ENCODE measurements at regions not wholly inside any gene's neighbourhood (a gene's known extent, or its start where the extent isn't known, plus 50 kb on each side); places are given as distances from the start of the nearest gene placed in this dataset.
A peak's percentile ranks its signal among the peaks of the same experiment; 100 is the strongest.

DNA sequence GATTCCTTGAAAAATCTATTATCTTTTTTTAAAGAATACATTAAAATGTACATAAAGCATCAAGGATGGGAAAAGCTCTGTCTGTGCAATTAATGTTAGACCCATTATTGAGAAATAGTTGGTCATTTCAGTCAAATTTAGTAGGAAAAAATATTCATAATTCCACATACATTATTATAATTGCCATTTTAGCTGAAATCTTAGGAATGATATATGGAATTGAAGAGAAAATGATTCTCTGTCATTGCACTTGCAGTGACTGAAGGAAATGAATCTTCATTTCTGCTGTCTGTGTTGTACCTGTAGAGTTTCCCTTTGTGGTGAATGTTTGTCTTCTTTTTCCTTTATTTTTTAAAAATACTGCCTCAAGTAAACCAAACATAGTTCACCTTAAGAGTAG is 473.9 kb downstream of the C3orf38 start:
- Histone ChIP-seq H3K9ac (ENCODE audit: low read length) (peak overlapping the region; percentile 21), H3K36me3 (ENCODE audit: insufficient read depth, low read length) (no peaks in the 10 kb centered on the region), H2AFZ (ENCODE audit: low read depth, low read length) (no peak overlapping the region), H3K9me3 (ENCODE audit: low read length) (no peaks in the 10 kb centered on the region), H3K27me3 (ENCODE audit: insufficient read depth, low read depth, low read length) (no peaks in the 10 kb centered on the region), H3K4me3 (ENCODE audit: low read length) (no peak overlapping the region), H3F3A (ENCODE audit: insufficient read depth, low read length, poor library complexity, severe bottlenecking) (peaks cover under 1% of the 10 kb centered on the region), H3K27ac (ENCODE audit: low read length) (peak overlapping the region; percentile 70), H3K4me2 (ENCODE audit: low read length) (peak overlapping the region; percentile 31), H4K20me1 (ENCODE audit: insufficient read depth) (no peaks in the 10 kb centered on the region), H3K9me2 (ENCODE audit: insufficient read depth, low read length) (no peaks in the 10 kb centered on the region), H3K79me2 (replicated peaks; ENCODE audit: insufficient read depth, low read length) (no peaks in the 10 kb centered on the region)
- TF ChIP-seq EP300 (conservative IDR thresholded peaks at IDR 0.05; ENCODE audit: poor library complexity, severe bottlenecking) (peak; percentile 46), RAD21 (conservative IDR thresholded peaks at IDR 0.05) (no peak), REST (IDR thresholded peaks at IDR 0.05; ENCODE audit: borderline replicate concordance) (peak; percentile 91)

- Histone ChIP-seq H3K9me2 (ENCODE audit: insufficient read depth, low read length) (no peaks in the 10 kb centered on the region), H3F3A (ENCODE audit: insufficient read depth, low read length, poor library complexity, severe bottlenecking) (no peaks in the 10 kb centered on the region), H2AFZ (ENCODE audit: low read depth, low read length) (no peak overlapping the region), H3K36me3 (ENCODE audit: insufficient read depth, low read length) (no peaks in the 10 kb centered on the region), H3K79me2 (replicated peaks; ENCODE audit: insufficient read depth, low read length) (no peaks in the 10 kb centered on the region), H3K9ac (ENCODE audit: low read length) (no peak overlapping the region), H3K4me2 (ENCODE audit: low read length) (no peak overlapping the region), H3K27me3 (ENCODE audit: insufficient read depth, low read depth, low read length) (no peaks in the 10 kb centered on the region), H4K20me1 (ENCODE audit: insufficient read depth) (no peaks in the 10 kb centered on the region), H3K9me3 (ENCODE audit: low read length) (no peaks in the 10 kb centered on the region), H3K4me3 (ENCODE audit: low read length) (no peak overlapping the region), H3K27ac (ENCODE audit: low read length) (peak overlapping the region; percentile 59)
- TF ChIP-seq EP300 (conservative IDR thresholded peaks at IDR 0.05; ENCODE audit: poor library complexity, severe bottlenecking) (peak; percentile 82), POLR2AphosphoS5 (IDR thresholded peaks at IDR 0.05) (peak; percentile 68), TAF1 (IDR thresholded peaks at IDR 0.05; ENCODE audit: low read depth) (no peak)
These were observed 476.8 kb downstream of the C3orf38 start for GRCh38 chr3:88626456-88627120.

DNA sequence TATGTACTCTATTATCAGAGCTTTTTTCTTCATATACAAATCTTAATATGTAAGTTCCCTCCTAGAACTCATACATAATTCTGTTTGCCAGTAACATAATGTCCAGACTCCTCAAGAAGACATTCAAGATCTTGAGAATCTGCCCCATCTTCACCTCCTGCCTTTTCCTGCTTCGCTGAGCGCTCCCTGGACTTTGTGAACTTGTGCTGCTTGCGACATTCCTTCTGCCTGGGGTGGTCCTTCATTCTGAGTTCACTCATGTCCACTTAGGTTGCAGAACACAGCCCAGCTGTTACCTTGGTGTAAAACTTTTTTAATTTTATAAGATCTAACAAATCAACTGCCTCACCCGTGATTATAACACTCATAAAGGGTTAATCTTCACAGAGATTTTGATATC is 478.5 kb upstream of the EPHA3 start:
- TF ChIP-seq EZH2 (IDR thresholded peaks at IDR 0.05; ENCODE audit: borderline replicate concordance, insufficient read depth, low read length, poor library complexity, severe bottlenecking) = no peak
- TF ChIP-seq RAD21 (conservative IDR thresholded peaks at IDR 0.05) = no peak
- TF ChIP-seq EP300 (conservative IDR thresholded peaks at IDR 0.05; ENCODE audit: poor library complexity, severe bottlenecking) = no peak
- no peak for TF ChIP-seq REST (IDR thresholded peaks at IDR 0.05; ENCODE audit: borderline replicate concordance)
- no peak for TF ChIP-seq SMC3 (conservative IDR thresholded peaks at IDR 0.05; ENCODE audit: poor library complexity)
- no peak for TF ChIP-seq CTCF (IDR thresholded peaks at IDR 0.05; ENCODE audit: poor library complexity, severe bottlenecking)
- no peak for TF ChIP-seq MXI1 (conservative IDR thresholded peaks at IDR 0.05; ENCODE audit: poor library complexity, severe bottlenecking)
- Histone ChIP-seq H3K9ac (ENCODE audit: low read length) (no peak overlapping the region), H3K4me2 (ENCODE audit: low read length) (no peak overlapping the region), H3K9me3 (ENCODE audit: low read length) (no peaks in the 10 kb centered on the region), H3K79me2 (replicated peaks; ENCODE audit: insufficient read depth, low read length) (no peaks in the 10 kb centered on the region), H3K36me3 (ENCODE audit: insufficient read depth, low read length) (no peaks in the 10 kb centered on the region), H3K27ac (ENCODE audit: low read length) (no peak overlapping the region), H2AFZ (ENCODE audit: low read depth, low read length) (no peak overlapping the region), H4K20me1 (ENCODE audit: insufficient read depth) (no peaks in the 10 kb centered on the region), H3K27me3 (ENCODE audit: insufficient read depth, low read depth, low read length) (no peaks in the 10 kb centered on the region), H3K9me2 (ENCODE audit: insufficient read depth, low read length) (no peaks in the 10 kb centered on the region), H3F3A (ENCODE audit: insufficient read depth, low read length, poor library complexity, severe bottlenecking) (no peaks in the 10 kb centered on the region), H3K4me3 (ENCODE audit: low read length) (no peak overlapping the region)

Data from neural cell (in vitro differentiated cells).